LoVo (cell line): ENCODE measurements at regions not wholly inside any gene's neighbourhood (a gene's known extent, or its start where the extent isn't known, plus 50 kb on each side); places are given as distances from the start of the nearest gene placed in this dataset.

ENCODE experiments used
- DNase-seq: peaks from one replicate; pipeline ENCODE4 v3.0.0-alpha.2; 2016; ENCODE audit warnings: low spot score

GRCh38 chr7:17130281-17131059 is 168.0 kb upstream of the AHR start:
- DNase-seq = peak; percentile 47

GRCh38 chr7:17131060-17131345 is 167.4 kb upstream of the AHR start:
- no peak for DNase-seq

- DNase-seq = no peak
These were observed 166.3 kb upstream of the AHR start for GRCh38 chr7:17131983-17132655.

- DNase-seq = no peak
These were observed 165.7 kb upstream of the AHR start for GRCh38 chr7:17132726-17133125.

GRCh38 chr7:17133977-17134376 is 164.5 kb upstream of the AHR start:
- DNase-seq = no peak

- DNase-seq = no peak
These were observed 163.7 kb upstream of the AHR start for GRCh38 chr7:17134786-17135185.

- no peak for DNase-seq
These were observed 162.3 kb upstream of the AHR start for GRCh38 chr7:17136126-17136525.

- DNase-seq = peak; percentile 53
These were observed 159.4 kb upstream of the AHR start for GRCh38 chr7:17139081-17139480.

GRCh38 chr7:17140406-17140805 is 158.0 kb upstream of the AHR start:
- peak; percentile 32 for DNase-seq

GRCh38 chr7:17142831-17143541 is 155.5 kb upstream of the AHR start:
- DNase-seq = peak; percentile 68

- DNase-seq = peak; percentile 28
These were observed 154.1 kb upstream of the AHR start for GRCh38 chr7:17144322-17144721.

GRCh38 chr7:17146621-17147020 is 151.8 kb upstream of the AHR start:
- DNase-seq = no peak

- DNase-seq = no peak
These were observed 151.0 kb upstream of the AHR start for GRCh38 chr7:17147409-17147808.

GRCh38 chr7:17150018-17150417 is 148.4 kb upstream of the AHR start:
- no peak for DNase-seq

- DNase-seq = no peak
These were observed 145.7 kb upstream of the AHR start for GRCh38 chr7:17152721-17153120.

GRCh38 chr7:17153536-17153935 is 144.9 kb upstream of the AHR start:
- DNase-seq = no peak

GRCh38 chr7:17155529-17155928 is 142.9 kb upstream of the AHR start:
- peak; percentile 12 for DNase-seq

GRCh38 chr7:17158261-17158660 is 140.2 kb upstream of the AHR start:
- DNase-seq = no peak

GRCh38 chr7:17159500-17160037 is 138.9 kb upstream of the AHR start:
- no peak for DNase-seq

- no peak for DNase-seq
These were observed 131.6 kb upstream of the AHR start for GRCh38 chr7:17166824-17167379.

GRCh38 chr7:17168416-17168815 is 130.0 kb upstream of the AHR start:
- no peak for DNase-seq

- DNase-seq = no peak
These were observed 127.0 kb upstream of the AHR start for GRCh38 chr7:17171427-17171826.
